Skeletal muscle tissue (tissue), 3 donors: ENCODE measurements at regions not wholly inside any gene's neighbourhood (a gene's known extent, or its start where the extent isn't known, plus 50 kb on each side); places are given as distances from the start of the nearest gene placed in this dataset.

Experiments used
- H3K27ac ChIP-seq: one replicate; pipeline ENCODE4 v1.7.0; 2013; ENCODE audit warnings: mild to moderate bottlenecking, low read depth, low read length, inconsistent platforms
- H3K27me3 ChIP-seq, 3 donors: one replicate each; pipeline ENCODE4 v1.7.0; 2013; ENCODE audit warnings: low read length in 3 of 3; ENCODE audit not compliant: control insufficient read depth in 3 of 3, insufficient read depth in 3 of 3
- H3K36me3 ChIP-seq, 3 donors: one replicate each; pipeline ENCODE4 v1.7.0; 2013; ENCODE audit warnings: low read length in 3 of 3; ENCODE audit not compliant: control insufficient read depth in 3 of 3, insufficient read depth in 3 of 3
- H3K4me1 ChIP-seq, 3 donors: one replicate each; pipeline ENCODE4 v1.7.0; 2013; ENCODE audit warnings: low read length in 3 of 3, mild to moderate bottlenecking in 3 of 3; ENCODE audit not compliant: control insufficient read depth in 3 of 3, insufficient read depth in 3 of 3
- H3K4me3 ChIP-seq, 3 donors: one replicate each; pipeline ENCODE4 v1.7.0; 2013; ENCODE audit warnings: low read length in 3 of 3
- H3K9ac ChIP-seq, 3 donors: one replicate each; pipeline ENCODE4 v1.7.0; 2013; ENCODE audit warnings: low read length in 3 of 3, mild to moderate bottlenecking in 3 of 3, moderate library complexity in 2 of 3, low read depth in 1 of 3
- H3K9me3 ChIP-seq, 3 donors: one replicate each; pipeline ENCODE4 v1.7.0; 2013; ENCODE audit warnings: low read length in 3 of 3; ENCODE audit not compliant: control insufficient read depth in 3 of 3
- donor health status: Osteomylitis.

- H3K27ac ChIP-seq, result no peak overlapping the region
- H3K9me3 ChIP-seq, result no peaks in the 10 kb centered on the region
- H3K36me3 ChIP-seq, result no peaks in the 10 kb centered on the region
- H3K4me1 ChIP-seq, result no peaks in the 10 kb centered on the region
- no peak overlapping the region for H3K9ac ChIP-seq
- H3K4me3 ChIP-seq, result no peak overlapping the region
- no peaks in the 10 kb centered on the region for H3K27me3 ChIP-seq
Observed at GRCh38 chr16:35194681-35195080, 1735.3 kb downstream of the TP53TG3F start.

- no peak overlapping the region for H3K27ac ChIP-seq
- no peaks in the 10 kb centered on the region for H3K4me1 ChIP-seq
- H3K9ac ChIP-seq, result no peak overlapping the region
- no peaks in the 10 kb centered on the region for H3K27me3 ChIP-seq
- H3K4me3 ChIP-seq, result no peak overlapping the region
- no peaks in the 10 kb centered on the region for H3K36me3 ChIP-seq
- no peaks in the 10 kb centered on the region for H3K9me3 ChIP-seq
Observed at GRCh38 chr16:35195173-35195863, 1735.9 kb downstream of the TP53TG3F start.

- Histone ChIP-seq H3K9ac (no peak overlapping the region), H3K36me3 (no peaks in the 10 kb centered on the region), H3K27me3 (no peaks in the 10 kb centered on the region), H3K4me1 (no peaks in the 10 kb centered on the region), H3K9me3 (peaks cover 0 to 2% (median 0%) of the 10 kb centered on the region in 3 donors), H3K27ac (no peak overlapping the region), H3K4me3 (no peak overlapping the region)
Observed at GRCh38 chr16:35195864-35196216, 1736.4 kb downstream of the TP53TG3F start.

GRCh38 chr16:35196313-35196712 is 1736.9 kb downstream of the TP53TG3F start:
- no peak overlapping the region for H3K9ac ChIP-seq
- H3K27ac ChIP-seq, result no peak overlapping the region
- H3K4me3 ChIP-seq, result no peak overlapping the region
- no peaks in the 10 kb centered on the region for H3K4me1 ChIP-seq
- H3K9me3 ChIP-seq, result peaks cover 0 to 2% (median 0%) of the 10 kb centered on the region in 3 donors
- H3K36me3 ChIP-seq, result no peaks in the 10 kb centered on the region
- no peaks in the 10 kb centered on the region for H3K27me3 ChIP-seq

GRCh38 chr16:35197656-35198055 is 1738.2 kb downstream of the TP53TG3F start:
- Histone ChIP-seq H3K27ac (no peak overlapping the region), H3K4me3 (no peak overlapping the region), H3K4me1 (no peaks in the 10 kb centered on the region), H3K9me3 (peaks cover 0 to 2% (median 0%) of the 10 kb centered on the region in 3 donors), H3K27me3 (no peaks in the 10 kb centered on the region), H3K9ac (no peak overlapping the region), H3K36me3 (no peaks in the 10 kb centered on the region)

GRCh38 chr16:35198223-35199199 is 1739.1 kb downstream of the TP53TG3F start:
- peaks cover 0 to 2% (median 0%) of the 10 kb centered on the region in 3 donors for H3K9me3 ChIP-seq
- no peaks in the 10 kb centered on the region for H3K27me3 ChIP-seq
- H3K36me3 ChIP-seq, result no peaks in the 10 kb centered on the region
- no peak overlapping the region for H3K9ac ChIP-seq
- no peak overlapping the region for H3K4me3 ChIP-seq
- H3K27ac ChIP-seq, result no peak overlapping the region
- H3K4me1 ChIP-seq, result no peaks in the 10 kb centered on the region

- Histone ChIP-seq H3K27me3 (no peaks in the 10 kb centered on the region), H3K36me3 (no peaks in the 10 kb centered on the region), H3K4me1 (no peaks in the 10 kb centered on the region), H3K4me3 (no peak overlapping the region), H3K9ac (no peak overlapping the region), H3K9me3 (peaks cover 0 to 2% (median 0%) of the 10 kb centered on the region in 3 donors), H3K27ac (no peak overlapping the region)
Observed at GRCh38 chr16:35200662-35201061, 1741.2 kb downstream of the TP53TG3F start.

GRCh38 chr16:35201151-35201550 is 1741.7 kb downstream of the TP53TG3F start:
- no peak overlapping the region for H3K27ac ChIP-seq
- H3K36me3 ChIP-seq, result no peaks in the 10 kb centered on the region
- no peaks in the 10 kb centered on the region for H3K27me3 ChIP-seq
- H3K9me3 ChIP-seq, result peaks cover 0 to 2% (median 0%) of the 10 kb centered on the region in 3 donors
- no peak overlapping the region for H3K4me3 ChIP-seq
- H3K4me1 ChIP-seq, result no peaks in the 10 kb centered on the region
- H3K9ac ChIP-seq, result no peak overlapping the region

- H3K36me3 ChIP-seq, result no peaks in the 10 kb centered on the region
- H3K9me3 ChIP-seq, result peaks cover 0 to 2% (median 0%) of the 10 kb centered on the region in 3 donors
- no peak overlapping the region for H3K4me3 ChIP-seq
- no peaks in the 10 kb centered on the region for H3K4me1 ChIP-seq
- H3K9ac ChIP-seq, result no peak overlapping the region
- H3K27ac ChIP-seq, result no peak overlapping the region
- H3K27me3 ChIP-seq, result no peaks in the 10 kb centered on the region
Observed at GRCh38 chr16:35203636-35204035, 1744.2 kb downstream of the TP53TG3F start.
